ENCODE measurements at regions not wholly inside any gene's neighbourhood (a gene's known extent, or its start where the extent isn't known, plus 50 kb on each side); places are given as distances from the start of the nearest gene placed in this dataset.
"Not testable (repeated sequence)": the region's sequence is repeated elsewhere in the genome, so short reads cannot be mapped to it uniquely, and the experiment has no call there.

DNA sequence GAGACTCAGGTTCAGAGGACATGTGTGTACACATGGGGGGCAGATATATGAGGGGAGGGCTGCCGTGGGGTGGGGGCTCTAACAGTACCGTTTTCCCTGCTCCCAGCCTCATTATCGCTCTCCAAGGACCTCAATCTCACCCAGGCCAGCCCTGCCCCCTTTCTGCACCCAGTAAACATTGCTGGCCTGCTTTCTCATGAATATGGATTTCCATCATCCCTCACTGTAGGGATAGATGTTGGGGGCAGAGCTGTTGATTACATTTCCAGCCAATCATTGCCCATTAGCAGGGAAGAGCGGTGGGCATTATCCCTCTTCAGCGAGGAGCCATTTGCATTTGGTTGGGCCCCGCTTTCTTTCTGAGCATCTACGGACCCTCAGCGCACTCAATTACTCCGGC lies 273.8 kb downstream of the RPS6KC1 start:
- no peak for DNase-seq

DNA sequence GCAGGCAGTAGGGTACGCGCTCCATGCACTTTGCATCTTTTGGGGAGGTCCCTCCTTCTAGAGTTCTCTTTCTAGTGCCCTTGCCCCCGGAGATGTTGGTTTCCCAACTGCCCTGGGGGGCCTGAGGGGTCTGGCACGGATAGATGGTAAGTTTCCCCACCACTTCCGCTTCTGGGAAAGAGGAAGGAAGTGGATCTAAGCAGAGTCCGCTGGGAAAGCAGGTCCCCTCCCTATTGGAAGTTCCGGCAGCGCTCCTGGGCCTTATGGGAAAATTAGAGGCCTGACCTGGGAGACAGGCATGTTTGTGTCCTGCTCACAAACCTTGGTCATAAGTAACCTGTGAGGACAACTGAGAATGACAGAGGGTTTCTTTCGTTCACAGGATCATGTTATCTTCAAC lies 274.4 kb downstream of the RPS6KC1 start:
- no peak for DNase-seq

DNA sequence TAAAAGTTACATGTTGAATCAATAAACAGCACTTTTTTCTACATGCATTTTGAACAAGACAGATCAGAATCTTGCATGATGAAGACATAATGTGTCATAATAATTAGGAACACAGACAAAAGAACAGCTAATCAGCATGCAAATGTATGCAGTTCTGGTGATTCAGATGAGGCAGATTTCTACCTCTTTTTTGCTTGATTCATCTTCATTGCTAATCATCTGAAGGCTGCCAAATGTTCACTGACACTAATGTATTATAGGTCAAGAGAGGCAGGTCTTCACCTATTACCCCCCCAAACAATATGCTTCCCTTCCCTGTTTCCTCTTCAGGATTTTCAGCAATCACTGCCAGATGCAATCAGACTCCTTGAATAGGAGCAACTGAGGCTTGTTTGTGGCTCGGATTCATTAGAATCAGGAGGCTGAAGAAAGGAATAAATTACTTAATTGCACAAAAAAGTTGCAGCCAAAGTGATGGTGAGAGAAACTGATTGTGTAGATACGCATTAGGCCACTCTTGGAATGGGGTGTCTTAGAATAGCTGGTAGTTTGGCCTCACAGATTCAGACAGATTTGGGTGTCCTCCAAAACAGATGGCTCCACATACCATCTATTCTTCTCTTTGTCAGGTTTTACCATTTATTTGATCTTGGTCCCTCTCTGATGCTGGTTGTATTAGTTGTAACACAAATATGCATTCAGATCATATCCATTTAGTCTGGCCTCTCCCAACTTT lies 275.4 kb downstream of the RPS6KC1 start:
- DNase-seq = no peak

- DNase-seq = no peak
Observed at GRCh38 chr1:213327017-213327667, 276.1 kb downstream of the RPS6KC1 start.

GRCh38 chr1:213329406-213330008 lies 278.5 kb downstream of the RPS6KC1 start:
- no peak for DNase-seq

- DNase-seq = no peak
Observed at GRCh38 chr1:213330281-213330680, 279.2 kb downstream of the RPS6KC1 start.

GRCh38 chr1:213331631-213332175 lies 280.7 kb downstream of the RPS6KC1 start:
- DNase-seq = no peak

- no peak for DNase-seq
Observed at GRCh38 chr1:213332491-213332890, 281.4 kb downstream of the RPS6KC1 start.

GRCh38 chr1:213333121-213333520 lies 282.1 kb downstream of the RPS6KC1 start:
- no peak for DNase-seq

- DNase-seq = no peak
Observed at GRCh38 chr1:213335084-213335483, 284.0 kb downstream of the RPS6KC1 start.

DNA sequence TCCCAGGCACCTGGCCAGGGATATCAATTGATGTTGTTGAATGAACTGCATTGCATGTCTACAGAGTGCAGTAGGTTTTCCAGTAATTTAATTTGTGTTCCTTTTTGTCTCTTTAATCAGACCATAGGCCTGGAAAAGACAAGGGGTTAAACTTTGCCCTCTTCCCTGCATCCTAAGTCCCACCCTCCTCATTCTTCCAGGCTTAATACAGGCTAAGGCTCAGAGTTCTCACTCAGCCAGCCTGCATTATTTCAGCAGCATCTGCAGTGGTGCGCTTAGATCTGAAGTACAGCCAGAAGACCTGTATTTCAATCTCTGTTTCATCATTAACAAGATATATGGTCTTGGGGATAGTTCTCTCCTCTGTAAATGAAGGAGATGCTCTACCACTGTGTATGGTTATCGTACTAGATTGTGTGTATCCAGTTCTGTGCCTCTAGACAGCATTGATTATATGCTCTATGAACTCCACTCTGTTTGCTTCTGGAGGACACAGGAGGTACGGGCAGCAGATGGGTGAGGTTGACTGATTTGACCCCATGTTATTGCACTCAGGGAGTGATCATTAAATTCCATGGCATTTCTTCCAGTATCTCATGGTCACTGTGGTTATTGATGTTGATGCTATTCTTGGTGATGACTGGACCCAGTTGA lies 286.1 kb downstream of the RPS6KC1 start:
- DNase-seq = no peak

DNA sequence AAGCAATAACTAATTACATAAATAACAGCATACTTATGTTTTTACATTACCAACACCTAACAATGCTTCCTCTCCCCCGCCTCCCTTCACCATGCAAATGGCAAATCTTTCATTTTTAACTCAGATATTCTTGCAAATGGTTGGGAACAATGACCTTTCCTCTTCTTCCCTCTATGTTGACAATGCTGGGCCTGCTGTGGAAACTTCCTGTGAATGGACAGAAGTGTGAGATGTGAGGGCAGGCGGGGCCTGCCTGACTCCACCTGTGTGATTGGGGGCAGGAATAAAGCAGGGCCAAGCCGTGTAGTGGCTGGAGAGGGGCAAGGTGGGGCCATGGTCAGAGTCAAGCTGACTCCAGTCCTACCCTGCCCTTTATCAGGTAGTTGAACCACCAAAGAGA lies 289.6 kb downstream of the RPS6KC1 start:
- no peak for DNase-seq

GRCh38 chr1:213345621-213346020 lies 294.6 kb downstream of the RPS6KC1 start:
- no peak for DNase-seq

DNA sequence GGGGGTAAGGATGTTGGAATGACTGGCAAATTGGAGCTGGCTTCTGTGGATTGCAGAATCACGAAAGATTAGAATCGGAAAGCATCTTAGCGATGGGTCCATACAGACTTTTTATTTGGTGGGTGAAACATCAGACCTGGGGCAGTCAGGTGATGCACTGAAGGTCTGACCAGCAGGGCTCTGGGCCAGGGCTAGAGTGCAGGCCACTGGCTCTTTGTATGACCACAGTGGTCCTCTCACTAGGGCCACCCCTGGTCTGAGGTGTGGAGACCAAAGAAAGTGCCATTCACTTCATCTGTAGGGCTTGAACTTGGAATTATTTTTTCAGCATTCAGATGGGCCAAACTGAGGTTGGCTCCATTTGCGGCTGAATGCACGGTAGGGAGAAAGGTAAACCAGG lies 306.4 kb downstream of the RPS6KC1 start:
- DNase-seq = no peak

DNA sequence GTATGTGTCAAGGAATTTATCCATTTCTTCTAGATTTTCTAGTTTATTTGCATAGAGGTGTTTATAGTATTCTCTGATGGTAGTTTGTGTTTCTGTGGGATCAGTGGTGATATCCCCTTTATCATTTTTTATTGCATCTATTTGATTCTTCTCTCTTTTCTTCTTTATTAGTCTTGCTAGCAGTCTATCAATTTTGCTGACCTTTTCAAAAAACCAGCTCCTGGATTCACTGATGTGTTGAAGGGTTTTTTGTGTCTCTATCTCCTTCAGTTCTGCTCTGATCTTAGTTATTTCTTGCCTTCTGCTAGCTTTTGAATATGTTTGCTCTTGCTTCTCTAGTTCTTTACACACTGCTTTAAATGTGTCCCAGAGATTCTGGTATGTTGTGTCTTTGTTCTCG lies 307.3 kb downstream of the RPS6KC1 start:
- DNase-seq = not testable (repeated sequence)

DNA sequence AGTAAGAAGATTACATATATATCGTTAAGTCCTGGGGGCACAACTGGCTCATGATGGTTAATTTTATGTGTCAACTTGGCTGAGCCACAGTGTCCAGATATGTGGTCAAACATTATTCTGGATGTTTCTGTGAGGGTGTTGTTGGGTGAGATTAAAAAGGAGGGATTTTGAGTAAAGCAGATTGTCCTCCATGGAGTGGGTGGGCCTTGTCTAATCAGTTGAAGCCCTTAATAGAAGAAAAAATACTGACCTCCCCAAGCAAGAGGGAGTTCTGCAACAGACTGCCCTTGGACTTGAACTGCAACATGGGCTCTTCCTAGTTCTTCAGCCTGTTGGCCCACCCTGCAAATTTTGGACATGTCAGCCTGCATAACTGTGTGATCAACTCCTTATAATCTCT lies 311.6 kb downstream of the RPS6KC1 start:
- DNase-seq = no peak

DNA sequence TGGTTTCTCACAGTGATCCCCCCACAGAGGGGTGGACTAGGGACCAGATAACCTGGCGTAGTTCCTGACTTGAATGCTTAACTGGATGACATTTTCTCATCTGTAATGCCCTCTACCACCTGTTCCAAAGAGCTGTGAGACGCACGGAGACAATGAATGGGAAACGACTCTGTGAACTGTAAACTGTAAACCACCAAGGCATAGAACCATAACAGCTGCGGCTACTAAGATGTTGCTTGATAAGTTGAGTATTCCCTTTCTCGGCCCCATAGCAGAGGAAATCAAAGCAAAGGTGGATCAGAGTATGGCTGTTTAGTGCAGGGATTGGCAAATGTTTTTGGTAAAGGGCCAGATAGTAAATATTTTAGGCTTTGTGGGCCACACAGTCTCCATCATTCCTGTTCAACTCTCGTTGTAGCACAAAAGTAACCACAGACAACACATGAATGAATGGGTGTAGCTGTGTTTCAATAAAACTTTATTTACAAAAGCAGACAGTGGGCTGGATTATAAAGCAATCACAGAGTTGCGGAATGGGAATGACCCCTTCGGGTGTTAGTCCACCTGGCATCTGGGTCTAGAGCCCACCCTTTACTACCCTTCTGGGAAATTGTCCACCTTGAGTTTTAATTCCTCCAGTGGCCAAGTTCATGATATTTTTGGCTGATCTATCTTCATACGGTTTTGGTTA lies 315.2 kb downstream of the RPS6KC1 start:
- no peak for DNase-seq

GRCh38 chr1:213369465-213369864 lies 318.4 kb downstream of the RPS6KC1 start:
- DNase-seq = no peak

- DNase-seq = no peak
Observed at GRCh38 chr1:213370523-213370922, 319.5 kb downstream of the RPS6KC1 start.

DNA sequence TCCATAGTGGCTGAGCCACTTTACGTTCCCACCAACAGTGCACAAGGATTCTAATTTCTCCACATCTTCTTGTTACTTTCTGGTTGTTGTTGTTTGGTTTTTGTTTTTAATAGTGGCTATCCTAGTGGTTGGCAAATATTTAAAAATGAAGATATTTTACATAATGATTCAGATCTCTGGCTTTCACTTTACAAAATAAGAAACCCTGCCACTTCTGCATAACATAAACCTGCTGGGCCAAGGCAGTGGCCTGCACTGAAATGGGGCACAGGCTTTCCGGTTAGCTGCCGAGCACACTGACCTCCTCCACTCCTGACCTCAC lies 320.4 kb downstream of the RPS6KC1 start:
- DNase-seq = no peak

DNA sequence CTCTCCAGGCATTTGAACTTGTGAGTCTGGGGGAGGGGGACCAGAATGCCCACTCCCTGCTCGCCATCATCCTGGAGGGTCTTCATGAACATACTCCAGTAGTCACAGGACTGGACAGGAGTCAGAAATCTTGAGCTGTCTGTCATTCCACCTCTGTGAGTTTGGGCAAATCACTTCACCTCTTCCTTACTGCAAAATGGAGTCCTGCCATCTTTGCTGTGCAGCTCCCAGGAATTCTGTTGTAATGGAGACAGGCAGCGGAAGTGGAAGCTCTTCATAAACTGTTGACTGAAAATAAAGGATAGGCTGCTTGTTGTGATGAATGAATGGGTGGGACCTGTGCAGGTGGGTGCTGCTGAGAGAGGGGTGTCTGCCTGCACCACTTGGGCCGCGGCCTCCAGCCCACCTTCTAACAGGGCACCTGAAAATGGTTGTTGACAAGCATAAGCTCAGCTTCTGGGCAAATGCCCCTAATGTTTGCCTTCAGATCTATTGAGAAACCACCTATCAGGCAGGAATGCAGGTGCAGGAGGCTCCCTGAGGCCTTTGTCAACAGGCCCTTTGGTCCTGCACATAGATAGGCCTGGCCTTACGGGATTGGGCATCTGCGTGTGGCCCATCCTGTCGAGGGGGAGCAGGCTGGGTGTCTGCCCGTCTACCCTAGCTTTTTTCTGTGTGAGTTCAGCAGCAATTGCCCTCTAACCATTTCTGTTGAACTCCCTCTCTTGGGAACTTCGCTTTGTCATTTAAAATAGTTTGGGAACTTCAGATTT lies 321.0 kb downstream of the RPS6KC1 start:
- no peak for DNase-seq

- peak in 2 of 4 experiments; percentile 9 to 24 for DNase-seq
Observed at GRCh38 chr1:213374369-213374768, 323.3 kb downstream of the RPS6KC1 start.

Measured in activated CD4-positive, CD25-positive, alpha-beta regulatory T cell (primary cell).